ENCODE measurements at regions not wholly inside any gene's neighbourhood (a gene's known extent, or its start where the extent isn't known, plus 50 kb on each side); places are given as distances from the start of the nearest gene placed in this dataset.

GRCh38 chr1:55480029-55480795, 265.0 kb upstream of the USP24 start:
- TF ChIP-seq POLR2A (IDR thresholded peaks at IDR 0.05; ENCODE audit: low read length): no peak
- no peak for TF ChIP-seq GATA1 (IDR thresholded peaks at IDR 0.05; ENCODE audit: low read depth, low read length)

Measured in erythroblast (primary cell).